ENCODE measurements at regions not wholly inside any gene's neighbourhood (a gene's known extent, or its start where the extent isn't known, plus 50 kb on each side); places are given as distances from the start of the nearest gene placed in this dataset.

DNA sequence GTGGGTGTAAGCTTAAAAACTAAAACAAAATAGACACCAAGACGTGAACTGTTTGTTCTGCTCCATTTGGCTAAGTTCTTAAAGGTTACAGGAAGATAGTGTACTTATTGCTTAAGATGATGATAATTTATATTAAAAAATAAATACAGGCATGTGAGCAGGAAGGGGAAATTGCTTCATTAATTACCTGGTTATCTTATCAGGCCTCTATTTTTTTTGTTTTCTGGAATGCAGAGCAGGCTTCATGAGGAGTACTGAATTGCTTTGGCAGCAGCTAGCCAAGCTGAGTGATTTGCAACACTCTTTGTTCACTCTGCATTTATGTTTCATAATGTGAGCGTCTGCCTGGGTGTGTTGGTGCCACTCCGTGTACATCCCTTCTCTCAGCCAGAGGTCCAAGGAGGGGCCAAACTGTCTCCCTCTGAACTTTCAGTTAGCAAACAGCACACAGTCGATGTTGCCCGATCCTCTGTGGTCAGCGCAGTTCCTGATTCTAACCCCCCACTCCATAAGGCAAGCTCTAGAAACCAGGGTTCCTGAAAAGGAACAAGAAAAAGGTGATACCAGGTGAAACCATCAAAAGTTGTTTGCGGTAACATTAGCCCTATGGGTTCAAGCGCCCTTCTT lies 348.2 kb downstream of the SPRY1 start:
- no peak for TF ChIP-seq GRHL2 (CRISPR knock-in tag; IDR thresholded peaks at IDR 0.05; ENCODE audit: insufficient replicate concordance, severe bottlenecking)
- TF ChIP-seq, protein P1, sequence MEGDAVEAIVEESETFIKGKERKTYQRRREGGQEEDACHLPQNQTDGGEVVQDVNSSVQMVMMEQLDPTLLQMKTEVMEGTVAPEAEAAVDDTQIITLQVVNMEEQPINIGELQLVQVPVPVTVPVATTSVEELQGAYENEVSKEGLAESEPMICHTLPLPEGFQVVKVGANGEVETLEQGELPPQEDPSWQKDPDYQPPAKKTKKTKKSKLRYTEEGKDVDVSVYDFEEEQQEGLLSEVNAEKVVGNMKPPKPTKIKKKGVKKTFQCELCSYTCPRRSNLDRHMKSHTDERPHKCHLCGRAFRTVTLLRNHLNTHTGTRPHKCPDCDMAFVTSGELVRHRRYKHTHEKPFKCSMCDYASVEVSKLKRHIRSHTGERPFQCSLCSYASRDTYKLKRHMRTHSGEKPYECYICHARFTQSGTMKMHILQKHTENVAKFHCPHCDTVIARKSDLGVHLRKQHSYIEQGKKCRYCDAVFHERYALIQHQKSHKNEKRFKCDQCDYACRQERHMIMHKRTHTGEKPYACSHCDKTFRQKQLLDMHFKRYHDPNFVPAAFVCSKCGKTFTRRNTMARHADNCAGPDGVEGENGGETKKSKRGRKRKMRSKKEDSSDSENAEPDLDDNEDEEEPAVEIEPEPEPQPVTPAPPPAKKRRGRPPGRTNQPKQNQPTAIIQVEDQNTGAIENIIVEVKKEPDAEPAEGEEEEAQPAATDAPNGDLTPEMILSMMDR (IDR thresholded peaks at IDR 0.05), result no peak
- TF ChIP-seq MAX (CRISPR knock-in tag; IDR thresholded peaks at IDR 0.05), result no peak
- TF ChIP-seq ATF6 (CRISPR knock-in tag; IDR thresholded peaks at IDR 0.05), result no peak
- TF ChIP-seq ATF2 (CRISPR knock-in tag; IDR thresholded peaks at IDR 0.05; ENCODE audit: borderline replicate concordance, low read depth), result no peak
- no peak for TF ChIP-seq KAT7 (CRISPR knock-in tag; IDR thresholded peaks at IDR 0.05; ENCODE audit: borderline replicate concordance)
- TF ChIP-seq, protein P2, sequence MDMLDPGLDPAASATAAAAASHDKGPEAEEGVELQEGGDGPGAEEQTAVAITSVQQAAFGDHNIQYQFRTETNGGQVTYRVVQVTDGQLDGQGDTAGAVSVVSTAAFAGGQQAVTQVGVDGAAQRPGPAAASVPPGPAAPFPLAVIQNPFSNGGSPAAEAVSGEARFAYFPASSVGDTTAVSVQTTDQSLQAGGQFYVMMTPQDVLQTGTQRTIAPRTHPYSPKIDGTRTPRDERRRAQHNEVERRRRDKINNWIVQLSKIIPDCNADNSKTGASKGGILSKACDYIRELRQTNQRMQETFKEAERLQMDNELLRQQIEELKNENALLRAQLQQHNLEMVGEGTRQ (CRISPR knock-in tag; IDR thresholded peaks at IDR 0.05), result no peak
- no peak for TF ChIP-seq JUN (CRISPR knock-in tag; IDR thresholded peaks at IDR 0.05)

All from WTC11 (cell line).